WTC11 (cell line): ENCODE measurements at regions not wholly inside any gene's neighbourhood (a gene's known extent, or its start where the extent isn't known, plus 50 kb on each side); places are given as distances from the start of the nearest gene placed in this dataset.

Experiments used
- OVOL2 ChIP-seq: fragments of 250-450 bp; sonication (Bioruptor Pico); IDR thresholded peaks from 2 replicates; pipeline ENCODE4 v1.9.0; 2021; ENCODE audit warnings: mild to moderate bottlenecking, borderline replicate concordance
- TF ChIP-seq, protein P1 (sequence below): fragments of 200-600 bp; IDR thresholded peaks from 2 replicates; pipeline ENCODE4 v1.8.0; 2022; ENCODE audit warnings: antibody characterized with exemption

DNA sequence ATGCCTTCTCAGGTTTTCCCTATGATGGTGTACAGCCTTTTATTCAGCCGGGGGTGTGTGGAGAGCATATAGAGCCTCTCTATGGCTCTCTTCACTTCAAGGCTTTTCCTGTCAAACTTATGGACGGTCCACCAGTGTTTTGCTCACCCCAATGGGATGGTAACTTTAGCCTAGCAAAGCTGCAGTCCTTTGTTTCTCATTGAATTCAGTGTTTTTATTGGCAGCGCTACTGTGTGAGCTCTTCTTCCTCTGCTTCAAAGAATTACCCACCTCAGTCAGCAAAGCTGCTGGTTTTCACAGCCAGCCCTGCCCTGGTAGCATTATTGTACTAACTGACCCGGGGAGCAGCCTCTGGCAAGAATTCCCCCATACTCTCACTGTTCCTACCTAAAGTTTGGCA lies 145.3 kb upstream of the RRP15 start:
- no peak for TF ChIP-seq OVOL2 (CRISPR knock-in tag)
- TF ChIP-seq, protein P1, sequence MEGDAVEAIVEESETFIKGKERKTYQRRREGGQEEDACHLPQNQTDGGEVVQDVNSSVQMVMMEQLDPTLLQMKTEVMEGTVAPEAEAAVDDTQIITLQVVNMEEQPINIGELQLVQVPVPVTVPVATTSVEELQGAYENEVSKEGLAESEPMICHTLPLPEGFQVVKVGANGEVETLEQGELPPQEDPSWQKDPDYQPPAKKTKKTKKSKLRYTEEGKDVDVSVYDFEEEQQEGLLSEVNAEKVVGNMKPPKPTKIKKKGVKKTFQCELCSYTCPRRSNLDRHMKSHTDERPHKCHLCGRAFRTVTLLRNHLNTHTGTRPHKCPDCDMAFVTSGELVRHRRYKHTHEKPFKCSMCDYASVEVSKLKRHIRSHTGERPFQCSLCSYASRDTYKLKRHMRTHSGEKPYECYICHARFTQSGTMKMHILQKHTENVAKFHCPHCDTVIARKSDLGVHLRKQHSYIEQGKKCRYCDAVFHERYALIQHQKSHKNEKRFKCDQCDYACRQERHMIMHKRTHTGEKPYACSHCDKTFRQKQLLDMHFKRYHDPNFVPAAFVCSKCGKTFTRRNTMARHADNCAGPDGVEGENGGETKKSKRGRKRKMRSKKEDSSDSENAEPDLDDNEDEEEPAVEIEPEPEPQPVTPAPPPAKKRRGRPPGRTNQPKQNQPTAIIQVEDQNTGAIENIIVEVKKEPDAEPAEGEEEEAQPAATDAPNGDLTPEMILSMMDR, result no peak
